Hepatocyte (in vitro differentiated cells): ENCODE measurements at regions not wholly inside any gene's neighbourhood (a gene's known extent, or its start where the extent isn't known, plus 50 kb on each side); places are given as distances from the start of the nearest gene placed in this dataset.
"Not testable (repeated sequence)": the region's sequence is repeated elsewhere in the genome, so short reads cannot be mapped to it uniquely, and the experiment has no call there.

Experiments
- EZH2 ChIP-seq: fragments of 200-600 bp; sonication (generic); IDR thresholded peaks from 2 replicates; pipeline ENCODE4 v1.6.1; 2016; ENCODE audit warnings: antibody characterized with exemption, mild to moderate bottlenecking, borderline replicate concordance
- TF ChIP-seq, protein P1 (sequence below): fragments of 200-600 bp; sonication (generic); IDR thresholded peaks from 2 replicates; pipeline ENCODE4 v1.5.1; 2016; ENCODE audit warnings: antibody characterized with exemption, mild to moderate bottlenecking; ENCODE audit not compliant: poor library complexity

DNA sequence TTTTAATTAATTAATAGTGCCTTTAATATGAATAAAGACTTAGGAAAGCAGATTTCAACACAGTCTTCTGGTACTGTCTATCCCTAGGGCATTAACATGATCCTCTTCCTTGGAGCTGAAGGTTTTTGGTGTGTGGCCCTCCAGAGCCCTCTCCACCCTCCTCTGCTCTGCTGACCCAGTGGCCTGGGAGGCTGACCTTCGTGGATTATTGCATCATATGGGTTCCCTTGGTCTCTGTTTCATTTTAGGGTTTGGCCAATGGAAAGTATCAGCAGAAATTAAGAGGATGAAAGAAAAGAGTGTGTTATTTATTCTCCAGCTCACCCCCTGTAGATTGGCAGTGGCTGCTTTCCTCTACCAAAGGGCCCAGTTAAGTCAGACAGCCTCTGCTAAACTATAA is 73.8 kb upstream of the KIF2A start:
- TF ChIP-seq, protein P1, sequence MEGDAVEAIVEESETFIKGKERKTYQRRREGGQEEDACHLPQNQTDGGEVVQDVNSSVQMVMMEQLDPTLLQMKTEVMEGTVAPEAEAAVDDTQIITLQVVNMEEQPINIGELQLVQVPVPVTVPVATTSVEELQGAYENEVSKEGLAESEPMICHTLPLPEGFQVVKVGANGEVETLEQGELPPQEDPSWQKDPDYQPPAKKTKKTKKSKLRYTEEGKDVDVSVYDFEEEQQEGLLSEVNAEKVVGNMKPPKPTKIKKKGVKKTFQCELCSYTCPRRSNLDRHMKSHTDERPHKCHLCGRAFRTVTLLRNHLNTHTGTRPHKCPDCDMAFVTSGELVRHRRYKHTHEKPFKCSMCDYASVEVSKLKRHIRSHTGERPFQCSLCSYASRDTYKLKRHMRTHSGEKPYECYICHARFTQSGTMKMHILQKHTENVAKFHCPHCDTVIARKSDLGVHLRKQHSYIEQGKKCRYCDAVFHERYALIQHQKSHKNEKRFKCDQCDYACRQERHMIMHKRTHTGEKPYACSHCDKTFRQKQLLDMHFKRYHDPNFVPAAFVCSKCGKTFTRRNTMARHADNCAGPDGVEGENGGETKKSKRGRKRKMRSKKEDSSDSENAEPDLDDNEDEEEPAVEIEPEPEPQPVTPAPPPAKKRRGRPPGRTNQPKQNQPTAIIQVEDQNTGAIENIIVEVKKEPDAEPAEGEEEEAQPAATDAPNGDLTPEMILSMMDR: not testable (repeated sequence)
- TF ChIP-seq EZH2: not testable (repeated sequence)
